ENCODE measurements at regions not wholly inside any gene's neighbourhood (a gene's known extent, or its start where the extent isn't known, plus 50 kb on each side); places are given as distances from the start of the nearest gene placed in this dataset.

GRCh38 chr15:87569581-87569980 is 687.0 kb downstream of the NTRK3 start:
- H2AK5ac ChIP-seq (ENCODE audit: low read depth, low read length): no peak overlapping the region
- no peak overlapping the region for H2BK5ac ChIP-seq (ENCODE audit: low read length)
- H2BK15ac ChIP-seq (ENCODE audit: low read length): no peak overlapping the region
- no peaks in the 10 kb centered on the region for H3K79me1 ChIP-seq (ENCODE audit: low read depth, low read length)
- no peak overlapping the region for H4K8ac ChIP-seq (ENCODE audit: low read depth, low read length)
- no peaks in the 10 kb centered on the region for H3K27me3 ChIP-seq (ENCODE audit: control insufficient read depth in 3 of 3, insufficient read depth in 3 of 3, low read depth in 1 of 3, low read length in 3 of 3)
- DNase-seq (ENCODE audit: low spot score): no peak
- no peak overlapping the region for H2BK120ac ChIP-seq (ENCODE audit: low read depth, low read length)
- H3K4me2 ChIP-seq (ENCODE audit: insufficient read depth, low read length, poor library complexity, severe bottlenecking): no peak overlapping the region
- H4K91ac ChIP-seq (ENCODE audit: low read depth, low read length, poor library complexity): no peak overlapping the region
- no peak overlapping the region for H3K18ac ChIP-seq (ENCODE audit: low read length)
- H3K23ac ChIP-seq (ENCODE audit: low read depth, low read length, poor library complexity): no peak overlapping the region
- H2BK12ac ChIP-seq (ENCODE audit: low read length): no peak overlapping the region
- no peak overlapping the region for H3K27ac ChIP-seq (replicated peaks; ENCODE audit: low read length)
- H3K9me3 ChIP-seq (replicated peaks in 1 of 2; ENCODE audit: control insufficient read depth in 2 of 2, insufficient read depth in 1 of 2, low read depth in 1 of 2, low read length in 2 of 2): no peaks in the 10 kb centered on the region
- peaks cover 0 to 4% of the 10 kb centered on the region in 2 donors for H3K4me1 ChIP-seq (ENCODE audit: control insufficient read depth in 2 of 2, insufficient read depth in 1 of 2, low read depth in 1 of 2, low read length in 2 of 2)
- H3K4me3 ChIP-seq (ENCODE audit: low read length in 2 of 2): no peak overlapping the region
- no peaks in the 10 kb centered on the region for H3K36me3 ChIP-seq (replicated peaks in 1 of 2; ENCODE audit: control insufficient read depth in 2 of 2, insufficient read depth in 2 of 2, low read length in 2 of 2)
- no peak overlapping the region for H3K4ac ChIP-seq (ENCODE audit: low read length)
- no peak overlapping the region for H3K9ac ChIP-seq (ENCODE audit: low read depth, low read length, poor library complexity)
- no peak overlapping the region for H2AFZ ChIP-seq (ENCODE audit: low read length)
- WGBS, 2 donors (ENCODE audit: extremely low coverage in 2 of 2, insufficient read length in 2 of 2, insufficient replicate concordance in 1 of 2): no CpG with 5 or more reads among the region's 3 CpGs
- H3K14ac ChIP-seq (ENCODE audit: low read length): no peak overlapping the region

- no CpG with 5 or more reads among the region's 3 CpGs for WGBS, 2 donors (ENCODE audit: extremely low coverage in 2 of 2, insufficient read length in 2 of 2, insufficient replicate concordance in 1 of 2)
- no peak overlapping the region for H2BK120ac ChIP-seq (ENCODE audit: low read depth, low read length)
- H3K27ac ChIP-seq (replicated peaks; ENCODE audit: low read length): no peak overlapping the region
- H2AFZ ChIP-seq (ENCODE audit: low read length): no peak overlapping the region
- no peak overlapping the region for H4K91ac ChIP-seq (ENCODE audit: low read depth, low read length, poor library complexity)
- H2BK5ac ChIP-seq (ENCODE audit: low read length): no peak overlapping the region
- no peak overlapping the region for H3K18ac ChIP-seq (ENCODE audit: low read length)
- H4K8ac ChIP-seq (ENCODE audit: low read depth, low read length): no peak overlapping the region
- H3K9ac ChIP-seq (ENCODE audit: low read depth, low read length, poor library complexity): no peak overlapping the region
- no peaks in the 10 kb centered on the region for H3K27me3 ChIP-seq (ENCODE audit: control insufficient read depth in 3 of 3, insufficient read depth in 3 of 3, low read depth in 1 of 3, low read length in 3 of 3)
- H3K9me3 ChIP-seq (replicated peaks in 1 of 2; ENCODE audit: control insufficient read depth in 2 of 2, insufficient read depth in 1 of 2, low read depth in 1 of 2, low read length in 2 of 2): no peaks in the 10 kb centered on the region
- no peak overlapping the region for H2BK15ac ChIP-seq (ENCODE audit: low read length)
- no peak for DNase-seq (ENCODE audit: low spot score)
- no peak overlapping the region for H3K14ac ChIP-seq (ENCODE audit: low read length)
- H3K4me2 ChIP-seq (ENCODE audit: insufficient read depth, low read length, poor library complexity, severe bottlenecking): no peak overlapping the region
- no peak overlapping the region for H2AK5ac ChIP-seq (ENCODE audit: low read depth, low read length)
- no peak overlapping the region for H3K4ac ChIP-seq (ENCODE audit: low read length)
- no peak overlapping the region for H2BK12ac ChIP-seq (ENCODE audit: low read length)
- H3K79me1 ChIP-seq (ENCODE audit: low read depth, low read length): no peaks in the 10 kb centered on the region
- no peak overlapping the region for H3K4me3 ChIP-seq (ENCODE audit: low read length in 2 of 2)
- peaks cover 0 to 7% of the 10 kb centered on the region in 2 donors for H3K4me1 ChIP-seq (ENCODE audit: control insufficient read depth in 2 of 2, insufficient read depth in 1 of 2, low read depth in 1 of 2, low read length in 2 of 2)
- H3K36me3 ChIP-seq (replicated peaks in 1 of 2; ENCODE audit: control insufficient read depth in 2 of 2, insufficient read depth in 2 of 2, low read length in 2 of 2): no peaks in the 10 kb centered on the region
- H3K23ac ChIP-seq (ENCODE audit: low read depth, low read length, poor library complexity): no peak overlapping the region
Observed at GRCh38 chr15:87567406-87568030, 689.0 kb downstream of the NTRK3 start.

GRCh38 chr15:87566236-87566635 is 690.3 kb downstream of the NTRK3 start:
- DNase-seq (ENCODE audit: low spot score): no peak
- no peak overlapping the region for H2BK120ac ChIP-seq (ENCODE audit: low read depth, low read length)
- H3K4me3 ChIP-seq (ENCODE audit: low read length in 2 of 2): no peak overlapping the region
- no peak overlapping the region for H3K18ac ChIP-seq (ENCODE audit: low read length)
- no peak overlapping the region for H3K27ac ChIP-seq (replicated peaks; ENCODE audit: low read length)
- no peak overlapping the region for H3K14ac ChIP-seq (ENCODE audit: low read length)
- H4K91ac ChIP-seq (ENCODE audit: low read depth, low read length, poor library complexity): no peak overlapping the region
- H2BK12ac ChIP-seq (ENCODE audit: low read length): no peak overlapping the region
- no peak overlapping the region for H2BK5ac ChIP-seq (ENCODE audit: low read length)
- no peak overlapping the region for H3K4ac ChIP-seq (ENCODE audit: low read length)
- no peak overlapping the region for H2AK5ac ChIP-seq (ENCODE audit: low read depth, low read length)
- H3K9me3 ChIP-seq (replicated peaks in 1 of 2; ENCODE audit: control insufficient read depth in 2 of 2, insufficient read depth in 1 of 2, low read depth in 1 of 2, low read length in 2 of 2): no peaks in the 10 kb centered on the region
- H3K9ac ChIP-seq (ENCODE audit: low read depth, low read length, poor library complexity): no peak overlapping the region
- no peak overlapping the region for H3K23ac ChIP-seq (ENCODE audit: low read depth, low read length, poor library complexity)
- peaks cover 0 to 7% of the 10 kb centered on the region in 2 donors for H3K4me1 ChIP-seq (ENCODE audit: control insufficient read depth in 2 of 2, insufficient read depth in 1 of 2, low read depth in 1 of 2, low read length in 2 of 2)
- no peak overlapping the region for H2AFZ ChIP-seq (ENCODE audit: low read length)
- no peaks in the 10 kb centered on the region for H3K27me3 ChIP-seq (ENCODE audit: control insufficient read depth in 3 of 3, insufficient read depth in 3 of 3, low read depth in 1 of 3, low read length in 3 of 3)
- H3K4me2 ChIP-seq (ENCODE audit: insufficient read depth, low read length, poor library complexity, severe bottlenecking): no peak overlapping the region
- H4K8ac ChIP-seq (ENCODE audit: low read depth, low read length): no peak overlapping the region
- H3K36me3 ChIP-seq (replicated peaks in 1 of 2; ENCODE audit: control insufficient read depth in 2 of 2, insufficient read depth in 2 of 2, low read length in 2 of 2): no peaks in the 10 kb centered on the region
- WGBS, 2 donors (ENCODE audit: extremely low coverage in 2 of 2, insufficient read length in 2 of 2, insufficient replicate concordance in 1 of 2): no CpG with 5 or more reads among the region's 6 CpGs
- H3K79me1 ChIP-seq (ENCODE audit: low read depth, low read length): no peaks in the 10 kb centered on the region
- no peak overlapping the region for H2BK15ac ChIP-seq (ENCODE audit: low read length)

- H4K91ac ChIP-seq (ENCODE audit: low read depth, low read length, poor library complexity): no peak overlapping the region
- no peak overlapping the region for H3K4ac ChIP-seq (ENCODE audit: low read length)
- peaks cover 0 to 7% of the 10 kb centered on the region in 2 donors for H3K4me1 ChIP-seq (ENCODE audit: control insufficient read depth in 2 of 2, insufficient read depth in 1 of 2, low read depth in 1 of 2, low read length in 2 of 2)
- H3K9ac ChIP-seq (ENCODE audit: low read depth, low read length, poor library complexity): no peak overlapping the region
- no peak overlapping the region for H2BK120ac ChIP-seq (ENCODE audit: low read depth, low read length)
- DNase-seq (ENCODE audit: low spot score): no peak
- H2BK15ac ChIP-seq (ENCODE audit: low read length): no peak overlapping the region
- no peak overlapping the region for H4K8ac ChIP-seq (ENCODE audit: low read depth, low read length)
- H3K14ac ChIP-seq (ENCODE audit: low read length): no peak overlapping the region
- H3K9me3 ChIP-seq (replicated peaks in 1 of 2; ENCODE audit: control insufficient read depth in 2 of 2, insufficient read depth in 1 of 2, low read depth in 1 of 2, low read length in 2 of 2): no peaks in the 10 kb centered on the region
- H3K36me3 ChIP-seq (replicated peaks in 1 of 2; ENCODE audit: control insufficient read depth in 2 of 2, insufficient read depth in 2 of 2, low read length in 2 of 2): no peaks in the 10 kb centered on the region
- H3K79me1 ChIP-seq (ENCODE audit: low read depth, low read length): no peaks in the 10 kb centered on the region
- H2BK5ac ChIP-seq (ENCODE audit: low read length): no peak overlapping the region
- H2BK12ac ChIP-seq (ENCODE audit: low read length): no peak overlapping the region
- H3K23ac ChIP-seq (ENCODE audit: low read depth, low read length, poor library complexity): no peak overlapping the region
- H3K27me3 ChIP-seq (ENCODE audit: control insufficient read depth in 3 of 3, insufficient read depth in 3 of 3, low read depth in 1 of 3, low read length in 3 of 3): no peaks in the 10 kb centered on the region
- H3K27ac ChIP-seq (replicated peaks; ENCODE audit: low read length): no peak overlapping the region
- no peak overlapping the region for H3K4me3 ChIP-seq (ENCODE audit: low read length in 2 of 2)
- no CpG with 5 or more reads among the region's 3 CpGs for WGBS, 2 donors (ENCODE audit: extremely low coverage in 2 of 2, insufficient read length in 2 of 2, insufficient replicate concordance in 1 of 2)
- H3K18ac ChIP-seq (ENCODE audit: low read length): peak overlapping the region; percentile 15
- no peak overlapping the region for H3K4me2 ChIP-seq (ENCODE audit: insufficient read depth, low read length, poor library complexity, severe bottlenecking)
- H2AK5ac ChIP-seq (ENCODE audit: low read depth, low read length): peak overlapping the region; percentile 8
- H2AFZ ChIP-seq (ENCODE audit: low read length): no peak overlapping the region
Observed at GRCh38 chr15:87564681-87565080, 691.9 kb downstream of the NTRK3 start.

All from neuronal stem cell (in vitro differentiated cells).